Coronary artery (tissue), 2 donors: ENCODE measurements at regions not wholly inside any gene's neighbourhood (a gene's known extent, or its start where the extent isn't known, plus 50 kb on each side); places are given as distances from the start of the nearest gene placed in this dataset.

Source experiments
- DNase-seq: peaks from one replicate; pipeline ENCODE4 v3.0.0-alpha.2; 2017; ENCODE audit warnings: low spot score
- H3K27ac ChIP-seq, 2 donors: fragments of 200-600 bp; sonication (generic); one replicate each; pipeline ENCODE4 v1.5.1; 2016 to 2019
- H3K4me3 ChIP-seq: fragments of 200-600 bp; sonication (generic); 2 replicates; pipeline ENCODE4 v1.5.1; 2016; ENCODE audit warnings: mild to moderate bottlenecking, moderate library complexity
- CTCF ChIP-seq: fragments of 200-600 bp; sonication (generic); IDR thresholded peaks from one replicate; pipeline ENCODE4 v1.5.1; 2019; ENCODE audit warnings: antibody characterized with exemption

GRCh38 chr1:218625393-218625792 lies 280.3 kb downstream of the TGFB2 start:
- no peak for DNase-seq
- TF ChIP-seq CTCF: no peak
- Histone ChIP-seq H3K27ac (no peak overlapping the region), H3K4me3 (no peak overlapping the region)

- no peak for DNase-seq
- H3K27ac ChIP-seq: no peak overlapping the region
Observed at GRCh38 chr1:218633238-218633988, 288.3 kb downstream of the TGFB2 start.

GRCh38 chr1:218634212-218634611 lies 289.1 kb downstream of the TGFB2 start:
- Histone ChIP-seq H3K4me3 (no peak overlapping the region), H3K27ac (no peak overlapping the region)
- TF ChIP-seq CTCF: no peak
- DNase-seq: no peak

More at GRCh38 chr1:218633238-218633988, 288.3 kb downstream of the TGFB2 start:
- TF ChIP-seq CTCF: no peak
- no peak overlapping the region for H3K4me3 ChIP-seq

GRCh38 chr1:218636548-218636947 lies 291.4 kb downstream of the TGFB2 start:
- no peak for DNase-seq
- Histone ChIP-seq H3K4me3 (no peak overlapping the region), H3K27ac (no peak overlapping the region)
- TF ChIP-seq CTCF: no peak

GRCh38 chr1:218640173-218640572 lies 295.0 kb downstream of the TGFB2 start:
- no peak for TF ChIP-seq CTCF
- Histone ChIP-seq H3K27ac (no peak overlapping the region), H3K4me3 (no peak overlapping the region)
- DNase-seq: no peak

GRCh38 chr1:218642033-218642948 lies 297.2 kb downstream of the TGFB2 start:
- TF ChIP-seq CTCF: no peak
- Histone ChIP-seq H3K27ac (no peak overlapping the region), H3K4me3 (no peak overlapping the region)
- DNase-seq: no peak
